H1 (cell line): ENCODE measurements at regions not wholly inside any gene's neighbourhood (a gene's known extent, or its start where the extent isn't known, plus 50 kb on each side); places are given as distances from the start of the nearest gene placed in this dataset.

ENCODE experiments used
- NANOG ChIP-seq: IDR thresholded peaks from 2 replicates; pipeline ENCODE4 v1.6.1; 2011; ENCODE audit warnings: low read length, low read depth, mild to moderate bottlenecking, inconsistent platforms; ENCODE audit not compliant: insufficient read depth, poor library complexity, severe bottlenecking
- RAD21 ChIP-seq, 2 experiments: IDR thresholded peaks in 1 of 2; conservative IDR thresholded peaks in 1 of 2; 2 replicates each; pipeline ENCODE4 v1.6.1; 2011; ENCODE audit warnings: low read depth in 2 of 2, low read length in 2 of 2, improper control_type of control experiment in 1 of 2, inconsistent platforms in 1 of 2, mild to moderate bottlenecking in 1 of 2, moderate library complexity in 1 of 2
- SRF ChIP-seq: IDR thresholded peaks from 2 replicates; pipeline ENCODE4 v1.6.1; 2011; ENCODE audit warnings: mild to moderate bottlenecking, low read depth, low read length, moderate library complexity
- TBP ChIP-seq: IDR thresholded peaks from 2 replicates; pipeline ENCODE4 v1.6.1; 2011; ENCODE audit warnings: low read depth, low read length, improper control_type of control experiment
- ZNF274 ChIP-seq: IDR thresholded peaks from 2 replicates; pipeline ENCODE4 v1.7.0; 2012; ENCODE audit warnings: low read length, borderline replicate concordance; ENCODE audit errors: extremely low read depth
- TF ChIP-seq, protein P1 (sequence below): IDR thresholded peaks from 2 replicates; pipeline ENCODE4 v1.6.1; 2012; ENCODE audit warnings: low read length, inconsistent platforms

DNA sequence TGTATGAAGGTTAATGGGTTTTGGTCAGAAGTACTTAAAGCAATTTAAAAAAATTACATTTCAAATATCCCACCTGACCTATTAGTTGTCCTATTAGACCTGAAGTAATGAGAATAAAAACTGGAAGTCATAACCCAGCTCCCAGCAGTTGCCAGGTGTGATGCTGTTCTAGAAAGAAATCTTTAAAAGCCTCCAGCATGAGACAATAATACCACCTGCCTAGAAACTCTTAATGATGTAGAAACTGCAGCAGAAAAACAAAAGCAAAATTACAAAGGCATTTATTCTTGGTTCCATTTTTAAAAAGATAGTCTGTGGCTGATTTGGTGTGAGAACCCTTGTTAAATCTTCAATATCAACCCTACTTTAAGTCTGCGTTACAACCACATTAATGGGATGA lies 1137.7 kb upstream of the TENM3 start (continued):
- TF ChIP-seq, protein P1, sequence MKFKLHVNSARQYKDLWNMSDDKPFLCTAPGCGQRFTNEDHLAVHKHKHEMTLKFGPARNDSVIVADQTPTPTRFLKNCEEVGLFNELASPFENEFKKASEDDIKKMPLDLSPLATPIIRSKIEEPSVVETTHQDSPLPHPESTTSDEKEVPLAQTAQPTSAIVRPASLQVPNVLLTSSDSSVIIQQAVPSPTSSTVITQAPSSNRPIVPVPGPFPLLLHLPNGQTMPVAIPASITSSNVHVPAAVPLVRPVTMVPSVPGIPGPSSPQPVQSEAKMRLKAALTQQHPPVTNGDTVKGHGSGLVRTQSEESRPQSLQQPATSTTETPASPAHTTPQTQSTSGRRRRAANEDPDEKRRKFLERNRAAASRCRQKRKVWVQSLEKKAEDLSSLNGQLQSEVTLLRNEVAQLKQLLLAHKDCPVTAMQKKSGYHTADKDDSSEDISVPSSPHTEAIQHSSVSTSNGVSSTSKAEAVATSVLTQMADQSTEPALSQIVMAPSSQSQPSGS: no peak
- TF ChIP-seq SRF: no peak
- TF ChIP-seq RAD21 (IDR thresholded peaks at IDR 0.05 in 1 of 2, conservative IDR thresholded peaks at IDR 0.05 in 1 of 2; ENCODE audit: low read depth in 2 of 2, low read length in 2 of 2): no peak
- no peak for TF ChIP-seq TBP
- no peak for TF ChIP-seq ZNF274
- TF ChIP-seq NANOG: no peak
